Neuronal stem cell (in vitro differentiated cells): ENCODE measurements at regions not wholly inside any gene's neighbourhood (a gene's known extent, or its start where the extent isn't known, plus 50 kb on each side); places are given as distances from the start of the nearest gene placed in this dataset.
A peak's percentile ranks its signal among the peaks of the same experiment; 100 is the strongest.

Source experiments
- DNase-seq: peaks from one replicate; pipeline ENCODE4 v3.0.0-alpha.2; 2013; ENCODE audit warnings: low spot score
- H2AFZ ChIP-seq: one replicate; pipeline ENCODE4 v1.6.1; 2013; ENCODE audit warnings: mild to moderate bottlenecking, low read length, inconsistent platforms
- H2AK5ac ChIP-seq: 2 replicates; pipeline ENCODE4 v1.6.1; 2013; ENCODE audit warnings: low read depth, mild to moderate bottlenecking, inconsistent platforms, low read length, moderate library complexity, mixed read lengths
- H2BK120ac ChIP-seq: 2 replicates; pipeline ENCODE4 v1.6.1; 2013; ENCODE audit warnings: low read depth, mild to moderate bottlenecking, inconsistent platforms, low read length, moderate library complexity, mixed read lengths
- H2BK12ac ChIP-seq: one replicate; pipeline ENCODE4 v1.6.1; 2013; ENCODE audit warnings: low read length, inconsistent platforms
- H2BK15ac ChIP-seq: 2 replicates; pipeline ENCODE4 v1.6.1; 2013; ENCODE audit warnings: mild to moderate bottlenecking, low read length, inconsistent platforms, mixed read lengths
- H2BK5ac ChIP-seq: one replicate; pipeline ENCODE4 v1.6.1; 2013; ENCODE audit warnings: inconsistent platforms, mild to moderate bottlenecking, low read length, moderate library complexity
- H3K14ac ChIP-seq: one replicate; pipeline ENCODE4 v1.6.1; 2013; ENCODE audit warnings: low read length, inconsistent platforms
- H3K18ac ChIP-seq: 2 replicates; pipeline ENCODE4 v1.6.1; 2013; ENCODE audit warnings: low read length, inconsistent platforms
- H3K23ac ChIP-seq: 2 replicates; pipeline ENCODE4 v1.6.1; 2013; ENCODE audit warnings: low read depth, mild to moderate bottlenecking, mixed read lengths, low read length, inconsistent platforms; ENCODE audit not compliant: poor library complexity
- H3K27ac ChIP-seq: replicated peaks from 3 replicates; pipeline ENCODE4 v1.5.1; 2013; ENCODE audit warnings: low read length, inconsistent platforms
- H3K27me3 ChIP-seq, 3 experiments: 2 replicates each; pipeline ENCODE4 v1.6.1; 2013; ENCODE audit warnings: low read length in 3 of 3, mild to moderate bottlenecking in 2 of 3, inconsistent platforms in 1 of 3, low read depth in 1 of 3, mixed read lengths in 1 of 3, moderate library complexity in 1 of 3; ENCODE audit not compliant: control insufficient read depth in 3 of 3, insufficient read depth in 3 of 3
- H3K36me3 ChIP-seq, 2 donors: replicated peaks in 1 of 2; 2 replicates each; pipeline ENCODE4 v1.6.1; 2013; ENCODE audit warnings: low read length in 2 of 2; ENCODE audit not compliant: control insufficient read depth in 2 of 2, insufficient read depth in 2 of 2
- H3K4ac ChIP-seq: 2 replicates; pipeline ENCODE4 v1.6.1; 2013; ENCODE audit warnings: inconsistent platforms, mild to moderate bottlenecking, low read length, moderate library complexity
- H3K4me1 ChIP-seq, 2 donors: 1 replicate in 1 of 2; 2 replicates in 1 of 2; pipeline ENCODE4 v1.6.1; 2013; ENCODE audit warnings: low read length in 2 of 2, low read depth in 1 of 2; ENCODE audit not compliant: control insufficient read depth in 2 of 2, insufficient read depth in 1 of 2
- H3K4me2 ChIP-seq: one replicate; pipeline ENCODE4 v1.6.1; 2013; ENCODE audit warnings: mild to moderate bottlenecking, low read length, inconsistent platforms; ENCODE audit not compliant: insufficient read depth, poor library complexity, severe bottlenecking
- H3K4me3 ChIP-seq, 2 donors: 2 replicates each; pipeline ENCODE4 v1.5.1; 2013; ENCODE audit warnings: low read length in 2 of 2, mild to moderate bottlenecking in 2 of 2, inconsistent platforms in 1 of 2, moderate library complexity in 1 of 2
- H3K79me1 ChIP-seq: one replicate; pipeline ENCODE4 v1.6.1; 2013; ENCODE audit warnings: low read depth, mild to moderate bottlenecking, inconsistent platforms, low read length, moderate library complexity
- H3K9ac ChIP-seq: one replicate; pipeline ENCODE4 v1.6.1; 2013; ENCODE audit warnings: mild to moderate bottlenecking, low read depth, low read length, inconsistent platforms; ENCODE audit not compliant: poor library complexity
- H3K9me3 ChIP-seq, 2 donors: replicated peaks in 1 of 2; 2 replicates each; pipeline versions ENCODE3 to v1.6.1; 2013; ENCODE audit warnings: low read length in 2 of 2, mild to moderate bottlenecking in 2 of 2, inconsistent platforms in 1 of 2, low read depth in 1 of 2, mixed read lengths in 1 of 2, moderate library complexity in 1 of 2; ENCODE audit not compliant: control insufficient read depth in 2 of 2, insufficient read depth in 1 of 2
- H4K8ac ChIP-seq: one replicate; pipeline ENCODE4 v1.6.1; 2013; ENCODE audit warnings: low read depth, mild to moderate bottlenecking, inconsistent platforms, low read length, moderate library complexity
- H4K91ac ChIP-seq: one replicate; pipeline ENCODE4 v1.6.1; 2013; ENCODE audit warnings: low read length, low read depth, mild to moderate bottlenecking, inconsistent platforms; ENCODE audit not compliant: poor library complexity
- WGBS, 2 donors: extraction: QIAGEN DNeasy Blood & Tissue Kit; methylation state at CpG; one replicate each; pipeline ENCODE4 v1.1.7; 2013; ENCODE audit warnings: missing lambda C conversion rate in 2 of 2, mixed read lengths in 1 of 2; ENCODE audit not compliant: insufficient read length in 2 of 2, insufficient replicate concordance in 1 of 2; ENCODE audit errors: extremely low coverage in 2 of 2; 5-methylcytosine and 5-hydroxymethylcytosine counted together

DNA sequence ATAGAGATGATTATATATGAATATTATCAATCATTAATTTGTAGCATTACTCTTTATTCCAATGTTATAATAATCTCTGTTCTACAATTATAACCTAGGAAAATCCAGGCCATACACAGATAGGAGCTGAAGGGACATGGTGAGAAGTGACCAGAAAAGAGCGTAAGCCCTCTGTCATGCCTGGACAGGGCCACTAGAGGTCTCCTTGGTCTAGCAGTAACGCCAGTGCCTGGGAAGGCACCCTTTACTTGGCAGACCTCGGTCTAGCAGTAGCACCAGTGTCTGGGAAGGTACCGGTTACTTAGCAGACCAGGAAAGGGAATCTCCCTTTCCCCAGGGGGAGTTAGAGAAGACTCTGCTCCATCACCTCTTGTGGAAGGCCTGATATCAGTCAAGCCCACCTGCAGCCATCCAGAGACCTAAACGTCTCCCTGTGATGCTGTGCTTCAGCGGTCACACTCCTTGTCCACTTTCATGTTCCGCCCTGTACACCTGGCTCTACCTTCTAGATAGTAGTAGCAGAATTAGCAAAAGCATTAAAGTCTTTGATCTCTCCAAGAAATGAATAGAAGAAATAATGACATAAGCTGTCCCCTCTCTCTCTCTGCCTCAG is 447.5 kb upstream of the FSIP2 start:
- H3K23ac ChIP-seq: no peak overlapping the region
- no peak overlapping the region for H4K8ac ChIP-seq
- H2BK120ac ChIP-seq: no peak overlapping the region
- H3K4me3 ChIP-seq: no peak overlapping the region
- H3K9ac ChIP-seq: no peak overlapping the region
- no peaks in the 10 kb centered on the region for H3K79me1 ChIP-seq
- H3K14ac ChIP-seq: no peak overlapping the region
- no peak overlapping the region for H2BK12ac ChIP-seq
- H2AFZ ChIP-seq: no peak overlapping the region
- peak; percentile 14 for DNase-seq
- H4K91ac ChIP-seq: no peak overlapping the region
- H3K4ac ChIP-seq: no peak overlapping the region
- no CpG with 5 or more reads among the region's 7 CpGs for WGBS, 2 donors
- H2BK5ac ChIP-seq: no peak overlapping the region
- H2AK5ac ChIP-seq: no peak overlapping the region
- peaks cover 0 to 8% of the 10 kb centered on the region in 2 donors for H3K4me1 ChIP-seq
- H3K9me3 ChIP-seq: no peaks in the 10 kb centered on the region
- no peaks in the 10 kb centered on the region for H3K36me3 ChIP-seq
- no peak overlapping the region for H2BK15ac ChIP-seq
- no peaks in the 10 kb centered on the region for H3K27me3 ChIP-seq
- H3K27ac ChIP-seq: no peak overlapping the region
- no peak overlapping the region for H3K4me2 ChIP-seq
- no peak overlapping the region for H3K18ac ChIP-seq

DNA sequence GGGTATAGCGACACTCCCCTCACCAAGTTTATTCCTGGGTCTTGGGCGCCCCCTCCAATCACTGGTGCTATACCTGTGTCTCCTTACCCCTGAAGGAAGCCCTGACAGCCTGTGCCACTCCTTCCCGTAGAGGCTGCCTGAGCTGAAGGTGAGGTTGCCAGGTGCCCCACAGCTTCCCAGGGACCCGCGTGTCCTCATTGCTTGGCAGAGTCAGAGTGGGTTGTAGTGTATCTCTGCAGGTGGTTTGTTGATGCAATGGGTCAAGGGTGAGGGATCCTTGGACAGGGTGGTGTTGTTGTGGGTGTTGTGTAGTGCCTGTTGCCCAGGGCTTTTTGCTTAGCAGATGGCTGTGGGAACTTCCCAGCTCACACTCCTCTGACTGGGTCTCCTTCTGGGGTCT is 438.7 kb upstream of the FSIP2 start:
- Histone ChIP-seq H3K27ac (no peak overlapping the region), H3K27me3 (no peaks in the 10 kb centered on the region), H2BK120ac (no peak overlapping the region), H2AK5ac (no peak overlapping the region), H2AFZ (no peak overlapping the region), H3K9ac (no peak overlapping the region), H2BK12ac (no peak overlapping the region), H3K4me2 (no peak overlapping the region), H3K79me1 (no peaks in the 10 kb centered on the region), H3K18ac (no peak overlapping the region), H3K4ac (no peak overlapping the region), H3K36me3 (no peaks in the 10 kb centered on the region), H3K14ac (peak overlapping the region; percentile 10), H3K4me3 (no peak overlapping the region), H4K91ac (no peak overlapping the region), H3K9me3 (no peaks in the 10 kb centered on the region), H3K23ac (no peak overlapping the region), H4K8ac (no peak overlapping the region), H2BK15ac (no peak overlapping the region), H3K4me1 (no peaks in the 10 kb centered on the region), H2BK5ac (no peak overlapping the region)
- DNase-seq: no peak
- no CpG with 5 or more reads among the region's 5 CpGs for WGBS, 2 donors

DNA sequence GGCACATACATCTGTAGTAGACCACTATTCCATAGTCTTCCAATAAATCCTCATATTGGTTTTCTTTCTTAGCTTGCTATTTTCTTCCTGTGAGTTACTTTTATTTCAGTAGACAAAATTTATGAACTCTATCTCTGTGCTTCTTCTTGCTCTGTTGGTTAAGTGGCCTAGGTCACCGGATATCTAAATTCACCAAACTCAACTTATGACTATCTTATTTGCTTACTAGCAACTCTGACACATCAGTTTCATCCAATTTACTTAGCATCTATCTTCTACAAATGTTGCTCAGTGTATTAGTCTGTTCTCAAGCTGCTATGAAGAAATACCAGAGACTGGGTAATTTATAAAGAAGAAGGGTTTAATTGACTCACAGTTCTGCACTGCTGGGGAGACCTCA is 432.5 kb upstream of the FSIP2 start:
- no peak overlapping the region for H2AFZ ChIP-seq
- H2BK5ac ChIP-seq: no peak overlapping the region
- no peaks in the 10 kb centered on the region for H3K36me3 ChIP-seq
- H3K4me1 ChIP-seq: no peaks in the 10 kb centered on the region
- no peak overlapping the region for H3K4me2 ChIP-seq
- H3K9ac ChIP-seq: no peak overlapping the region
- H3K4ac ChIP-seq: no peak overlapping the region
- H4K91ac ChIP-seq: no peak overlapping the region
- H3K79me1 ChIP-seq: no peaks in the 10 kb centered on the region
- no peaks in the 10 kb centered on the region for H3K9me3 ChIP-seq
- no peak overlapping the region for H3K4me3 ChIP-seq
- no peak overlapping the region for H2BK15ac ChIP-seq
- no peak overlapping the region for H2BK120ac ChIP-seq
- no peak overlapping the region for H3K14ac ChIP-seq
- no peak overlapping the region for H3K18ac ChIP-seq
- H3K23ac ChIP-seq: no peak overlapping the region
- H2BK12ac ChIP-seq: no peak overlapping the region
- H2AK5ac ChIP-seq: no peak overlapping the region
- no peak overlapping the region for H3K27ac ChIP-seq
- WGBS, 2 donors: no CpG with 5 or more reads among the region's 1 CpG
- H4K8ac ChIP-seq: no peak overlapping the region
- DNase-seq: no peak
- no peaks in the 10 kb centered on the region for H3K27me3 ChIP-seq

GRCh38 chr2:185316383-185316782 is 422.2 kb upstream of the FSIP2 start:
- no peak for DNase-seq

More at GRCh38 chr2:185316383-185316782, 422.2 kb upstream of the FSIP2 start:
- WGBS, 2 donors: no CpG with 5 or more reads among the region's 2 CpGs
- no peaks in the 10 kb centered on the region for H3K9me3 ChIP-seq
- H2BK15ac ChIP-seq: no peak overlapping the region
- H3K4me3 ChIP-seq: no peak overlapping the region
- no peaks in the 10 kb centered on the region for H3K27me3 ChIP-seq
- H3K18ac ChIP-seq: no peak overlapping the region
- H3K14ac ChIP-seq: no peak overlapping the region
- H4K8ac ChIP-seq: no peak overlapping the region
- H2AK5ac ChIP-seq: no peak overlapping the region
- no peaks in the 10 kb centered on the region for H3K4me1 ChIP-seq
- no peaks in the 10 kb centered on the region for H3K79me1 ChIP-seq
- no peak overlapping the region for H2AFZ ChIP-seq
- H3K9ac ChIP-seq: no peak overlapping the region
- H2BK120ac ChIP-seq: no peak overlapping the region
- no peak overlapping the region for H3K23ac ChIP-seq
- H4K91ac ChIP-seq: no peak overlapping the region
- H3K36me3 ChIP-seq: no peaks in the 10 kb centered on the region
- no peak overlapping the region for H3K27ac ChIP-seq
- H2BK12ac ChIP-seq: no peak overlapping the region
- no peak overlapping the region for H3K4me2 ChIP-seq
- no peak overlapping the region for H3K4ac ChIP-seq
- H2BK5ac ChIP-seq: no peak overlapping the region
